Osteoblast (primary cell): ENCODE measurements at regions not wholly inside any gene's neighbourhood (a gene's known extent, or its start where the extent isn't known, plus 50 kb on each side); places are given as distances from the start of the nearest gene placed in this dataset.

Source experiments
- DNase-seq: peaks from one replicate; pipeline ENCODE4 v3.0.0; 2011; ENCODE audit warnings: low spot score, mixed read lengths; ENCODE audit not compliant: insufficient read length; ENCODE audit errors: missing footprints
- H2AFZ ChIP-seq: 2 replicates; pipeline ENCODE4 v1.6.0; 2011; ENCODE audit warnings: mild to moderate bottlenecking, low read length
- H3K27ac ChIP-seq: 2 replicates; pipeline ENCODE4 v1.5.1; 2011; ENCODE audit warnings: mild to moderate bottlenecking, low read depth, low read length, moderate library complexity
- H3K27me3 ChIP-seq: 2 replicates; pipeline ENCODE4 v1.6.0; 2012; ENCODE audit warnings: mild to moderate bottlenecking, control low read depth, inconsistent platforms, low read length, moderate library complexity; ENCODE audit not compliant: insufficient read depth
- H3K36me3 ChIP-seq: 2 replicates; pipeline ENCODE4 v1.5.1; 2011; ENCODE audit warnings: mild to moderate bottlenecking, low read length, control low read depth, moderate library complexity; ENCODE audit not compliant: insufficient read depth
- H3K4me1 ChIP-seq: 2 replicates; pipeline ENCODE4 v1.5.1; 2011; ENCODE audit warnings: mild to moderate bottlenecking, low read length, control low read depth, moderate library complexity; ENCODE audit not compliant: insufficient read depth
- H3K4me2 ChIP-seq: 2 replicates; pipeline ENCODE4 v1.6.0; 2011; ENCODE audit warnings: mild to moderate bottlenecking, low read length; ENCODE audit not compliant: insufficient read depth
- H3K4me3 ChIP-seq: fragments of 200-600 bp; sonication (generic); 3 replicates; pipeline ENCODE4 v1.5.1; 2012; ENCODE audit warnings: mild to moderate bottlenecking, low read length, inconsistent platforms; ENCODE audit not compliant: insufficient read depth
- H3K79me2 ChIP-seq: 2 replicates; pipeline ENCODE4 v1.6.0; 2012; ENCODE audit warnings: mild to moderate bottlenecking, low read length, control low read depth, inconsistent platforms; ENCODE audit not compliant: insufficient read depth
- H3K9me3 ChIP-seq: 2 replicates; pipeline ENCODE4 v1.5.1; 2011; ENCODE audit warnings: low read depth, low read length, control low read depth
- H4K20me1 ChIP-seq: 2 replicates; pipeline ENCODE4 v1.6.0; 2012; ENCODE audit warnings: mild to moderate bottlenecking, low read length, control low read depth; ENCODE audit not compliant: insufficient read depth
- CTCF ChIP-seq: IDR thresholded peaks from 2 replicates; pipeline ENCODE4 v1.5.1; 2011; ENCODE audit warnings: mild to moderate bottlenecking, low read depth, low read length, moderate library complexity; ENCODE audit errors: extremely low read depth

GRCh38 chr6:104428184-104428583 lies 431.5 kb downstream of the HACE1 start:
- TF ChIP-seq CTCF = no peak
- no peak overlapping the region for H2AFZ ChIP-seq

GRCh38 chr6:104423691-104424090 lies 436.0 kb downstream of the HACE1 start:
- Histone ChIP-seq H3K27ac (no peak overlapping the region), H3K9me3 (no peaks in the 10 kb centered on the region), H3K4me2 (no peak overlapping the region), H2AFZ (no peak overlapping the region), H3K36me3 (no peaks in the 10 kb centered on the region), H3K4me3 (no peak overlapping the region), H3K79me2 (no peaks in the 10 kb centered on the region), H4K20me1 (no peaks in the 10 kb centered on the region), H3K4me1 (no peaks in the 10 kb centered on the region), H3K27me3 (no peaks in the 10 kb centered on the region)
- no peak for TF ChIP-seq CTCF
- no peak for DNase-seq

More at GRCh38 chr6:104428184-104428583, 431.5 kb downstream of the HACE1 start:
- H3K27ac ChIP-seq = no peak overlapping the region
- no peaks in the 10 kb centered on the region for H4K20me1 ChIP-seq
- no peaks in the 10 kb centered on the region for H3K4me1 ChIP-seq
- no peaks in the 10 kb centered on the region for H3K79me2 ChIP-seq
- no peaks in the 10 kb centered on the region for H3K36me3 ChIP-seq
- no peak overlapping the region for H3K4me2 ChIP-seq
- no peaks in the 10 kb centered on the region for H3K27me3 ChIP-seq
- no peak overlapping the region for H3K4me3 ChIP-seq
- no peaks in the 10 kb centered on the region for H3K9me3 ChIP-seq
- no peak for DNase-seq

GRCh38 chr6:104421650-104422049 lies 438.1 kb downstream of the HACE1 start:
- Histone ChIP-seq H2AFZ (no peak overlapping the region), H3K4me3 (no peak overlapping the region), H3K79me2 (no peaks in the 10 kb centered on the region), H3K9me3 (no peaks in the 10 kb centered on the region), H4K20me1 (no peaks in the 10 kb centered on the region), H3K27me3 (no peaks in the 10 kb centered on the region), H3K27ac (no peak overlapping the region), H3K36me3 (no peaks in the 10 kb centered on the region), H3K4me1 (no peaks in the 10 kb centered on the region), H3K4me2 (no peak overlapping the region)
- DNase-seq = no peak
- TF ChIP-seq CTCF = no peak

- Histone ChIP-seq H3K4me1 (no peaks in the 10 kb centered on the region), H2AFZ (no peak overlapping the region), H3K4me2 (no peak overlapping the region), H3K9me3 (peaks cover under 1% of the 10 kb centered on the region), H3K27me3 (no peaks in the 10 kb centered on the region), H3K79me2 (no peaks in the 10 kb centered on the region), H3K4me3 (no peak overlapping the region), H3K27ac (no peak overlapping the region), H3K36me3 (no peaks in the 10 kb centered on the region), H4K20me1 (no peaks in the 10 kb centered on the region)
- TF ChIP-seq CTCF = no peak
- DNase-seq = no peak
Measured at GRCh38 chr6:104418839-104419238, 440.9 kb downstream of the HACE1 start.
